ENCODE measurements at regions not wholly inside any gene's neighbourhood (a gene's known extent, or its start where the extent isn't known, plus 50 kb on each side); places are given as distances from the start of the nearest gene placed in this dataset.

DNA sequence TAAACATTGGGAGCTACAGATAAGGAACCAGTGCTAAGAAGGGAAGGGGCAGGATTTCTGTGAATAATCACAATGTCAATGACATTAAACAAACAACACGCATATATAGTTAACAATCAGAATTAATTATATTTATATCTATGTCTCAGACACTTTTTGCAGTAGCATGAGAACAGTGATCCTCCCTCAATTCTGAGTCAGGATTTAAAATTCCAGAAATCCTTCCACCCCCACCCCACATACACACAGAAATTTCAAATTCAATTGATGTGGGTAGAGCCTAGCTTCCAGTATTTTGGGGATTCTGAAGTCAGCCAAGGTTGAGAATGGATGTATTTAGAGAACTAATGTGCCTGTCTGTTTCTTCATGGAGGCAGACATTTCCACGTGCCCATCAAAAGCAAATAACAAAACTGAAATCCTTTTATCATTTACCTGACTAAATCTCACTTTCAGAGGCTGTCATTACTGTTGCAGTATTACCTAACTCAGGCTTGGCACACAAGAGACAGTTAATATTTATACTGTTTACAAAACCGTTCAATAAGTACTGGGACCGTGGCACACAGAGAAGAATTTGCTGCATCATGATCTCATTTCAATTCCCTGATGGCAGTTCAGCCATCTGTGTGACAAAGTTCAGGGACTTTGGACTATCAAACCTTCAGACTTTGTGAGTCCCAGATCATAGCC is 116.6 kb upstream of the PALS2 start:
- no peak for TF ChIP-seq POLR2A (IDR thresholded peaks at IDR 0.05)
- TF ChIP-seq, protein P1, sequence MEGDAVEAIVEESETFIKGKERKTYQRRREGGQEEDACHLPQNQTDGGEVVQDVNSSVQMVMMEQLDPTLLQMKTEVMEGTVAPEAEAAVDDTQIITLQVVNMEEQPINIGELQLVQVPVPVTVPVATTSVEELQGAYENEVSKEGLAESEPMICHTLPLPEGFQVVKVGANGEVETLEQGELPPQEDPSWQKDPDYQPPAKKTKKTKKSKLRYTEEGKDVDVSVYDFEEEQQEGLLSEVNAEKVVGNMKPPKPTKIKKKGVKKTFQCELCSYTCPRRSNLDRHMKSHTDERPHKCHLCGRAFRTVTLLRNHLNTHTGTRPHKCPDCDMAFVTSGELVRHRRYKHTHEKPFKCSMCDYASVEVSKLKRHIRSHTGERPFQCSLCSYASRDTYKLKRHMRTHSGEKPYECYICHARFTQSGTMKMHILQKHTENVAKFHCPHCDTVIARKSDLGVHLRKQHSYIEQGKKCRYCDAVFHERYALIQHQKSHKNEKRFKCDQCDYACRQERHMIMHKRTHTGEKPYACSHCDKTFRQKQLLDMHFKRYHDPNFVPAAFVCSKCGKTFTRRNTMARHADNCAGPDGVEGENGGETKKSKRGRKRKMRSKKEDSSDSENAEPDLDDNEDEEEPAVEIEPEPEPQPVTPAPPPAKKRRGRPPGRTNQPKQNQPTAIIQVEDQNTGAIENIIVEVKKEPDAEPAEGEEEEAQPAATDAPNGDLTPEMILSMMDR (IDR thresholded peaks at IDR 0.05): no peak
